ENCODE measurements at regions not wholly inside any gene's neighbourhood (a gene's known extent, or its start where the extent isn't known, plus 50 kb on each side); places are given as distances from the start of the nearest gene placed in this dataset.

GRCh38 chr1:222038971-222039370 is 297.1 kb upstream of the DUSP10 start:
- no peak for DNase-seq (ENCODE audit: low read depth)

GRCh38 chr1:222037720-222038119 is 295.8 kb upstream of the DUSP10 start:
- DNase-seq (ENCODE audit: low read depth) = no peak

GRCh38 chr1:222034790-222035189 is 292.9 kb upstream of the DUSP10 start:
- no peak for DNase-seq (ENCODE audit: low read depth)

GRCh38 chr1:222033450-222033849 is 291.6 kb upstream of the DUSP10 start:
- DNase-seq (ENCODE audit: low read depth) = no peak

GRCh38 chr1:222031318-222031717 is 289.4 kb upstream of the DUSP10 start:
- no peak for DNase-seq (ENCODE audit: low read depth)

GRCh38 chr1:222028676-222029075 is 286.8 kb upstream of the DUSP10 start:
- no peak for DNase-seq (ENCODE audit: low read depth)

GRCh38 chr1:222028116-222028515 is 286.2 kb upstream of the DUSP10 start:
- DNase-seq (ENCODE audit: low read depth) = no peak

- DNase-seq (ENCODE audit: low read depth) = no peak
These were observed 284.4 kb upstream of the DUSP10 start for GRCh38 chr1:222026280-222026679.

- no peak for DNase-seq (ENCODE audit: low read depth)
These were observed 281.1 kb upstream of the DUSP10 start for GRCh38 chr1:222023025-222023424.

- no peak for DNase-seq (ENCODE audit: low read depth)
These were observed 279.2 kb upstream of the DUSP10 start for GRCh38 chr1:222021129-222021528.

GRCh38 chr1:222020553-222020952 is 278.7 kb upstream of the DUSP10 start:
- no peak for DNase-seq (ENCODE audit: low read depth)

- DNase-seq (ENCODE audit: low read depth) = no peak
These were observed 277.1 kb upstream of the DUSP10 start for GRCh38 chr1:222019029-222019428.

- DNase-seq (ENCODE audit: low read depth) = no peak
These were observed 276.2 kb upstream of the DUSP10 start for GRCh38 chr1:222018041-222018440.

GRCh38 chr1:222015686-222016085 is 273.8 kb upstream of the DUSP10 start:
- no peak for DNase-seq (ENCODE audit: low read depth)

- DNase-seq (ENCODE audit: low read depth) = no peak
These were observed 272.1 kb upstream of the DUSP10 start for GRCh38 chr1:222014001-222014400.

- DNase-seq (ENCODE audit: low read depth) = no peak
These were observed 270.9 kb upstream of the DUSP10 start for GRCh38 chr1:222012816-222013215.

GRCh38 chr1:222010306-222010705 is 268.4 kb upstream of the DUSP10 start:
- no peak for DNase-seq (ENCODE audit: low read depth)

GRCh38 chr1:222009105-222009730 is 267.3 kb upstream of the DUSP10 start:
- no peak for DNase-seq (ENCODE audit: low read depth)

- DNase-seq (ENCODE audit: low read depth) = no peak
These were observed 264.8 kb upstream of the DUSP10 start for GRCh38 chr1:222006715-222007114.

- no peak for DNase-seq (ENCODE audit: low read depth)
These were observed 262.9 kb upstream of the DUSP10 start for GRCh38 chr1:222004784-222005183.

GRCh38 chr1:222004034-222004433 is 262.1 kb upstream of the DUSP10 start:
- no peak for DNase-seq (ENCODE audit: low read depth)

GRCh38 chr1:222002503-222002902 is 260.6 kb upstream of the DUSP10 start:
- DNase-seq (ENCODE audit: low read depth) = no peak

- no peak for DNase-seq (ENCODE audit: low read depth)
These were observed 258.2 kb upstream of the DUSP10 start for GRCh38 chr1:222000131-222000530.

- DNase-seq (ENCODE audit: low read depth) = no peak
These were observed 256.9 kb upstream of the DUSP10 start for GRCh38 chr1:221998781-221999180.

GRCh38 chr1:221998186-221998612 is 256.3 kb upstream of the DUSP10 start:
- no peak for DNase-seq (ENCODE audit: low read depth)

All from HS-5 (cell line).